HG03039 (cell line): ENCODE measurements at regions not wholly inside any gene's neighbourhood (a gene's known extent, or its start where the extent isn't known, plus 50 kb on each side); places are given as distances from the start of the nearest gene placed in this dataset.
"Not testable (repeated sequence)": the region's sequence is repeated elsewhere in the genome, so short reads cannot be mapped to it uniquely, and the experiment has no call there.

Experiments
- ATAC-seq: cut with Tn5 transposase; IDR thresholded peaks from one replicate; pipeline ENCODE4 v1.9.1; 2021; ENCODE audit warnings: mild to moderate bottlenecking, moderate library complexity; ENCODE audit not compliant: unreplicated experiment

DNA sequence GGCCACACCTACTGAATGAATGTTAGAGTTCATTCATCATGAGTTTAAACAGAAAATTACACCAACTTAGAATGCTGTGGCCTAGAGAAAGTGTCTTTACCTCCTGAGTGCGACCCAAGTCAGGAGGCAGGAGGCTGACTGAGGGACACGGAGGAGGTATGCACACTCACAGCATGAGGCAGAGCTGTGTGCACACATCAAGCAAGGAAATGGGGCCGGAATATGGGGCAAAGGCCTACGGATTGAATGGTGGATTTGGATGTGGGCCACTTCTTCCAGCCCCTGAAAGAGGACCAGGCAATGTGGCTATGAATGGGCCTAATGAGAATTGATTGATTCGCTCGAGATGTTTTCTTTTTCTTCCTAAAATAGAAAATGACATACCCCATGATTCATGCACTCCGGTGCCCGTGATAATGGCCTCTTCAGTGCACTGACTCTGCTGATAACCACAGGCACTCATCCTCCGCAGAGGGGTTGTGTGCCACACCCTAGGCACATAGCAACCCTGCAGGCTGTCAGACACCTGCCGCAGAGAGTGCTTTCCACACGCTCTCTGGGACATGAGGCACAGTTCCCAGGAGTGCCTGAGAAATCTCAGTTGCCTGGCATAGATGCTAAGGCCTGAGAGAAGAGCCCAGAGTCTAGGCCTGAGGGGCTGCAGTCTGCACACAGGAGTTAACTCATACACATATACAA, 155.5 kb downstream of the GLUL start:
- no peak for ATAC-seq

DNA sequence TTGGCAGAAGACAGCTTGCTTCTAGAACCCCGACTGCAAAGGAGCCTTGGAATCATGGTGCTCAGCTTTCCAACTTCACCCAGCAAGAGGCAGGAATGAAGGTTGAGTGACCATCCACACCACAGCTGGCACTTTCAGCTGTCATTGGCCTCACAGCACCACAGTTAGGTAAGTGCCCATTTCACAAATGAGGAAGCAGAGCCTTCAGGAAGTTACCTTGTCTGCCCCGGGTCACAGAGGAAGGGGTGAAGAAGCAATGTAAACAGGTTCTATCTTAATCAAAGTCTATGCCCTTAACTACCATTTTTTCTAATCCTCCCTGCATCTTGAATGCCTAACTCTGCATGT, 156.0 kb downstream of the GLUL start:
- ATAC-seq: no peak

DNA sequence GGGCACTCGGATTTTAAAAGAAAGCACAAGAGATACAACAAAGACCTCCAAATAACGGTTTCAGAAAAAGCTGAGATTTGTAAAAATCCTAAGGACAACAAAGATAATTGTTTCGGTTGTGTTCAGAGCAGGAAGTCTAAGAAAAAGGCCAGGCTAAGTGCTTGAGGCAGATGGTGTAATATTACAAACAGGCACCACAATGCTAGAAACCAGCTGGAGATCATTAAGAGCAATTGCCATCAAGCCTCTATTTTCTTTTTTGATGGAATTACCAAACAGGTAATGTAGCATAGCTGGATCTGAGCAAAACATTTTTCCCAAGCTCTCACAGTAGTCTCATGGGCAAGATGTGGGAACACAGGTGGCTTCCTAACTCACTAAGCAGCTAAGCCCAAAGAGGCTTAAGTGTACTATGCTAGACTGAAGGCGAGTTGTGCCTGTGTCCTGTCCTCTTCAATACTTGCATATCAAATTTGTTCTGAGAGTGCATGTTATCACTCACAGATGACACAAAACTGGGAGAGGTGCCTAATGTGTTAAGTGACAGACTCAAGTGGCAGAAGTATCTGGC, 161.6 kb downstream of the GLUL start:
- ATAC-seq: no peak

DNA sequence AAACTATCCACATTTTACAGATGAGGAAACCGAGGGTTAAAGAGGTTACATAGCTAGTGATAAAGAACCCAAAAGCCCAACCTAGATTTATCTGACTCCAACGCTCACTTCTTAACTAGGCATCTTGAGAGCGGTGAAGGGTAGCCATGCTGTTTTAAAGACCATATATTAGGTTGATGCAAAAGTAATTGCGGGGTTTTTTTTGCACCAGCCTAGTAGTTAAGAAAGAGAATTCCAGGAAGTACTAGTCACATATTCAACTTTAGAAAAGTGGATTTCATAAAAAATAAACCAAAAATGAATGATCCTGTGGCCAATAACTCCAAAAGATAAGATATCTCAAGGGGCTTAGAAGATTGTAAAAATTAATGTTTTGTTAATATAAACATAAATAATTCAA, 162.1 kb downstream of the GLUL start:
- no peak for ATAC-seq

DNA sequence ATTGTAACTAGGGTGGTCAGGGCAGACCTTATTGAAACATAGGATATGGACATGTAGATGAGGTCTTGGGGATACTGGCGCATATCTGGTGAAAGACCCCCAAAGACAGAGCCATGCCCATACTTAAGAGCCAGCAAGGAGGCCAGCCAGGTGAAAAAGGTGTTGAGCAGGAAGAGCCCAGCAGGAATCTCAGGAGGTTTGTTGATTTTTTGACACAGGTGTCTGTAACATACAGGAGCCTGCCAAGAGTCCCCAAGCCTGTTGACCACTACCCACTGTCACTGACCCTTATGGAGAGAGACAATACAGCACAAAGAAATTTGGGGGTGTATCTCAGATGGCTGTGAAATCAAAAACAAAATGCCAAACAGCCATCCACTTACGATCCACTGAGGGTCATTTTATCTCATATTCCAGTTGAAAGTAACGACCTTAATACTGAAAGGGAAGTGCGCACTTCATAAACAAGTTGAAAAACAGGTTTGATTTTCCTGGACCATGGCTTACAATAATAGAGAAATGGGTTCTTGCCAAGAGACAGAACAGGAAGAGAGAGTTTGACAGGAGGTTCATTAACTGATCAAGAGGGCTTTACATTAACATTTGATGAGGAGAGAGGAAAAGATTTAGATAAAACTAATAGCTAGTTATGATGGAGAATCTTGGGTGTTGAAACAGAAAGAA, 163.6 kb downstream of the GLUL start:
- no peak for ATAC-seq

DNA sequence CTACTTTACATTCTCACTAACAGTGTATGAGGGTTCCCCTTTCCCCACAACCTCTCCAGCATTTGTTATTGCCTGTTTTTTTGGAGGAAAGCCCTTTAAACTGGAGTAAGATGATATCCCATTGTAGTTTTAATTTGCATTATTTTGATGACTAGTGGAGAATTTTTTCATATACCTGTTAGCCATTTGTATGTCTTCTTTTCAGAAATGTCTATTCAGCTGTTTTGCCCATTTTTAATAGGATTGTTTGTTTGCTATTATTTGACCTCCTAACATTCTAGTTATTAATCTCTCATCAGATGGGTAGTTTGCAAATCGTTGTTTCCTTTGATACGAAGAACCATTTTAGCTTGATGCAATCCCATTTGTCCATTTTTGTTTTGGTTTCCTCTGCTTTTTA, 165.0 kb downstream of the GLUL start:
- no peak for ATAC-seq

DNA sequence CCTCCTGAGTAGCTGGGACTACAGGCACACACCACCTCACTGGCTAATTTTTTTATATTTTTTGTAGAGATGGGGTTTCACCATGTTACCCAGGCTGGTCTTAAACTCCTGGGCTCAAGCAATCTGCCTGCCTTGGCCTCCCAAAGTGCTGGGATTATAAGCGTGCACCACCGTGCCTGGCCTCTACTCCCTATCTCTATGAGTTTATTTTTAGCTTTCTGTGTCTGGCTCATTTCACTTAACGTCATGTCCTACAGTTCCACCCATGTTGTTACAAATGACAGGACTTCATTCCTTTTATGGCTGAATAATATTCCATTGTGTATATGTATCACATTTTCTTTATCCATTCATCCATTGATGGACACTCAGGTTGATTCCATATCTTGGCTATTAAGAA, 164.2 kb upstream of the ZNF648 start:
- not testable (repeated sequence) for ATAC-seq

DNA sequence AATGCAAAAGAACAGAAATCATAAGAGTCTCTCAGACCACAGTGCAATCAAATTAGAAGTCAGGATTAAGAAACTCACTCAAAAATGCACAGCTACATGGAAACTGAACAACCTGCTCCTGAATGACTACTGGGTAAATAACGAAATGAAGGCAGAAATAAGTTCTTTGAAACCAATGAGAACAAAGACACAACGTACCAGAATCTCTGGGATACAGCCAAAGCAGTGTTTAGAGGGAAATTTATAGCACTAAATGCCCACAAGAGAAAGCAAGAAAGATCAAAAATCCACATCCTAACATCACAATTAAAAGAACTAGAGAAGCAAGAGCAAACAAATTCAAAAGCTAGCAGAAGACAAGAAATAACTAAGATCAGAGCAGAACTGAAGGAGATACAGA, 160.5 kb upstream of the ZNF648 start:
- ATAC-seq: not testable (repeated sequence)

DNA sequence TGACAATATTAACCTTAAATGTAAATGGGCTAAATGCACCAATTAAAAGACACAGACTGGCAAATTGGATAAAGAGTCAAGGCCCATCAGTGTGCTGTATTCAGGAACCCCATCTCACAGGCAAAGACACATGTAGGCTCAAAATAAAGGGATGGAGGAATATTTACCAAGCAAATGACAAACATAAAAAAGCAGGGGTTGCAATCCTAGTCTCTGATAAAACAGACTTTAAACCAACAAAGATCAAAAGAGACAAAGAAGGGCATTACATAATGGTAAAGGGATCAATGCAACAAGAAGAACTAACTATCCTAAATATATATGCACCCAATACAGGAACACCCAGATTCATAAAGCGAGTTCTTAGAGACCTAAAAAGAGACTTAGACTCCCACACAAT, 159.9 kb upstream of the ZNF648 start:
- ATAC-seq: not testable (repeated sequence)

DNA sequence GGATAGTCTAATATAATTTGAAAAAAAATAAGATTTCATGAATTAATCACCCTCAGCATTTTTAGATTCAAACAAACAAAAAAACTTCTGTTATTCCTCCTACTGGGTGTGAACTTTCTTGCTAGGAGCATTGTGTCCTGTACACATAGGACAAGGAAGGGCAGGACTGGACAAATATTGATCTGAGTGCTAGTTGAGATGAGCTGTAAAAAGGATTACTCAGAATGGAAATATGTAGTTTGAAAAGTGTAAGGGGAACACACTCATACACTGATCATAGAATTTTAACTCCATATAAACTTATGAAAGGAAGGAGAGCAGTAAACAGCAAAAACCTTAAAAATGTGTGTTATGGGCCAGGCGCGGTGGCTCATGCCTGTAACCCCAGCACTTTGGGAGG, 156.5 kb upstream of the ZNF648 start:
- ATAC-seq: no peak

DNA sequence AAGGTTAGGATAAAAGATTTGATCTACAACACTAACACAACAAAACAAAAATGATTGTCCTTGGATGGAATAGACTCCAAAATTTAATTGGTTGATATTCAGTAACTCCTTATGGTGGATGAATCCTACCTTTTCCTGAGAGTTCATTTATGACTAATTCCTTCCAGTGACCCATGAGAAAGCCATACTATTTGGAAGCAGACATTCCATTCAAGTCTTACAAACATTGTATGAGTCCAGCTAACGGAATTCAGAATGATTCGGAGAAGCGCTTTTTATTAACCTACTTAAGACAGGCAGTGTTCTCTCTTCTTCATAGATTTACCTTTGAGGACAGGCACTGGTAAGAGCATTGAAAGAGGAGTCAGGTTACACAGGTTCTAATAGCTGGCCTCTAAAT, 155.6 kb upstream of the ZNF648 start:
- no peak for ATAC-seq

DNA sequence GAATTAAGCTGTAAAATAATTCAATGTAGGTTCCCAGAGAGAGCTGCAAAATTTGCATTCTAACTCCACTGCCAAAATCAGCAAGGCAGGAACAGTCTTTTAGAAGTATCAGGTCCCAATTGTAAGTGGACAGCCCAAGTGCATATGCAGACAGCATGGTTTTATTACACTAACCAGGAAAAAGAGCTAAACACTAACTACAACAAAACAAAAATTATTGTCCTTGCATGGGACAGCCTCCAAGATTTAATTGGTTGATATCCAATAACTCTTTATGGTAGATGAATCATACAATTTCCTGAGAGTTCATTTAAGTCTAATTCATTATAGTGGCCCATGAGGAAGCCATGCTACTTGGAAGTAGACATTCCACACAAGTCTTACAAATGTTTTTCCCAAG, 154.3 kb upstream of the ZNF648 start:
- no peak for ATAC-seq

DNA sequence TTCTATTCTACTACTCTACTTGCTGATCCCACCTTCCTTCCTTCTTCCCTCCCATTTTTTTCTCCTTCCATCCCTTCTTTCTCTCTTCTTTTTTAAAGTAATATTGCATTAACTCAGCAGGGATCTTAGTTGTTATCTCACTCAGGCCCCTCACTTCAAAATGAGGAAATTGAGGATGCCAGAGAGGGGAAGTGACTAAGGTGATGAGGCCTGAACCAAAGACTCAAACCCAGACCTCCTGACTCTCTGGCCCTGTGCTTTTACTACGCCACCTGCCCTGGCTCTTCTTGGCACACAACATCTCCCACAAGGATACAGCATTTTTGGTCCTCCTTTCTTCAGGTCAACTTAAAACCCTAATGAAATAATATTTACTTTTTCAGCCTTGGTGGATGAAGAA, 151.7 kb upstream of the ZNF648 start:
- no peak for ATAC-seq

DNA sequence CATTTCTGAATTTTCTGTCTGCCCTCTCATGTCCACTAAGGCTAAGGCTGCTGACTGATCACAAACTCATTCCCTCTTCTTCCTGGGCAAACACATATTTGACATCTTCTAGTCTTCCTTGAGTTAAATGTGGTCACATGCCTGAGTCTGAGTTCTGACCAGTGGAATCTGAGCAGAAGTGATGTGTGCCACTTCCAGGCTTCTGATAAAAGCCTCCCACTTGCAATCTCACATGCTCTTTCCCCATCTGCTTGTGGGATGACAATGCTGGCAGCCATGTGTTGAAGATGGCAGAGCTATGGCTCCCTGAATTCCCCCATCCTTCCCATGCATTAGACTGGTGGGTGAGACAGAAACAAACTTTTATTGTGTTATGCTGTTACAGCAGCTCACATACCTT, 149.9 kb upstream of the ZNF648 start:
- ATAC-seq: no peak

DNA sequence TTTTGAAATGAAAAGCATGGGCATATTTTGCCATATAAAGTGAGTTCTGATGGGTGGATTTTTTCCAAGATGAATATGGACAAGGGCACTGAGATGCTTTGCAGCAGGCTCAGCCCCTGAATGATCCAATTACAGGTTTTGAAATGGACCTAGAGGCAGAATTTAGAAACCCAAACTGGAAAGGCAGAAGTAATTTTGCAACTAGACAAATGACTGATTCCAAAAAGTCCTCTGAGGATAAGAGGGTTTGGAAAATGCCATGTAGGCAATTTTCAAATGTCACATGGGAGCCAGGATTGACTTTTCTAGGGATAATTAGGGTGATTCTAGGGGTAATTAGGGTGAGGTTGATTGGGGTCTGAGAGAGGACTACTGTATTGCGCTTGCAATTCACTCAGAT, 148.9 kb upstream of the ZNF648 start:
- ATAC-seq: no peak

DNA sequence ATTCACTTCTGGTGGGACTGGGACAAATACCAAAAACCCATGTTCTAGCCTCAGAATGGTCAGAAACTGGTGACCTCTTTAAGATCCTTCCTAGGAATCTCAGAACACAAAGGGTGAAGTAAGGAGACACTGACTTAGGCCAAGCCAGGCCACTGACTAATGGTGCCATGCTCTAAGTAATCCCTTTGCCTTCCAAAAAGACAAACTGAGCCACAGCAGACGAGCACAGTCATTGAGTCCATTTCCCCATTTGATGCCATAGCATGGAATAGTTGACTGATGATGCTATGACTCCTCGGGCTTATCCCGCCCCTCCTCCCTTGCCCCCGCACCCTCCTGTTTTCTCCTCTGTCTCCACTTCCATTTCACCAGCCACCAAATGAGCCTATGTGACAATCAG, 145.8 kb upstream of the ZNF648 start:
- no peak for ATAC-seq

DNA sequence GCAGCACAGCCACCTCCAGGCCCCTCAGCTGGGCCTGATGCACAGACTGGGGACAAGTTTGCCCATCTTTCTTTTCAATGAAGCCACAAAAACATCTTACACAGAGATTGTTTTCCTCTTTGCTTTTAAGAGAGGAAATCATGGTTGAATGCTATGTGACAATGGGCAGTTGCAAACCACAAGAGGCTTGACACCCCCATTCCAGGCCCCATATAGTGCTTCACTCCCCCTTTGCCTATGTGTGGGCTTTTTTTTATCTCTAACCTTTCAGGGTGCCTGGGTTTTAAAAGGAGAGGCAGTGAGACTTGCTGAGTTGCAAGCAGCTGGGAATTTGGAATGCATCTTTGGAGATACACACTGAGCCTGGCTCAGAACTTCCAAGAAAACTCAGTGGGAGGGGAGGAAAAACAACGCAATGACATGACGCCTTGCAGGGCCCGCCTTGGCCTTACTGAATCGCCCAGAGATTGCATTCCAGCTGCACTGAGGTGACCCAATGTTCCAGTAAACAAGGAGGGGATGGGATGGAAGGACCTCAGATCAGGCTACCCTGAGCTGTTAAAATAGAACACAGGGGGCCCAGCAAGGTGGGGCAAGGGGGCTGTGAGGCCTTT, 145.2 kb upstream of the ZNF648 start:
- ATAC-seq: no peak

DNA sequence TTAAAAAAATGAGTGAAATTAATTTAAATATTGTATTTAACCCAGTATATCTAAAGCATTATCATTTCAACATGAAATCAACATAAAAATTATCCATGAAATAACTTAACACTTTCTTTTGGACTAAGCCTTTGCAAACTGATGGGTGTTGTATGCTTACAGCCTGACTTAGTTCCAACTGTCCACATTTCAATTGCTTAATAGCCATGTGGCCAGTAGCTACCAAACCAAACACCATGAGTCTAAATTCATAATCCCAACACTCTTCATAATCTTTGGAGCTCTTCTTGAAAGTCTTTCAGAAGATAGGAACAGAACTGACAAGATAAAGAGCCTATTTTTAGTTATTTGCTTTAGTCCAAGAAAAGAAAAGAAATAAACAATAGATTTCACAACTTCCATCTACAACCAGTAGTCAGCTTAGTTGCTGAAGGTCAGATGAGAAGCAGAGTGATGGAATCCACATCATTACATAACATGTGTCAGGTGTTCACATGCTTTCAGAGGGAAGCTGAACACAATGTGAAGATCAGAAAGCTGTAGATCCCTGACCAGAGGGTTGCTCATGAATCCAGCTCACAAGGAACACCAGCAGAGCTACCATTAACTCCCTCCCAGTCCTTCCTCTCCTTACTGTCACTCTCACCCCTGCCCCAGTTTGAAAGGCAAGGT, 144.0 kb upstream of the ZNF648 start:
- ATAC-seq: no peak

DNA sequence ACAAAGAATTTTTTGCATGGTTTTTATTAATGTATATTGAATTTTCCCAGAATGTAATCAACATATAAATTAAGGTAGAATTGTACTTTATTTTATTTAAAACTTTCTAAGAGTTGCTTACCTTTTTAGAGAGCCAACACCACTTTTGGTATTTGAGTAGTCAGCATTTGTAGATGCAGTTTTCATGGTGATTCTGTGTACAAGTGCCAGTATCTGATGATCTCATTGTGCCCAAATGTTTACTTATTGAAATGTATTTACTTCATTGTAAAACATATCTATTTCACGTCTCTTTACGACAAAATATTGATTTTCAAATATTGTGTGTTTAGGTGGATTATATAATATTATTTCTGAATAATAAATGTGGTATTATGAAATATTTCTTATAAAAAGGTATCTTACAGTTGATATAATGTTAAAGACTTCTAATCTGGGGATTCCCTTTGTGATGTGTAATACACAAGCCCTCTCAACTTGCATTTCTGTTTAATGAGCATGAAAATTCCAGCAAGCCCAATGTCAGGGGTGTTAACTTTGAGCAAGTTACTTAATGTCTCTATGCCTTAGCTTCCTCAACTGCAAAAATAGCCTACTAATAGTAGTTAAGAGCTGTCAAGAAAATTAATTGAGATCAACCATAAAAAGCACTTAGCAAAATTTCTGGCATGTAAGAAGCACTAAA, 141.8 kb upstream of the ZNF648 start:
- no peak for ATAC-seq

DNA sequence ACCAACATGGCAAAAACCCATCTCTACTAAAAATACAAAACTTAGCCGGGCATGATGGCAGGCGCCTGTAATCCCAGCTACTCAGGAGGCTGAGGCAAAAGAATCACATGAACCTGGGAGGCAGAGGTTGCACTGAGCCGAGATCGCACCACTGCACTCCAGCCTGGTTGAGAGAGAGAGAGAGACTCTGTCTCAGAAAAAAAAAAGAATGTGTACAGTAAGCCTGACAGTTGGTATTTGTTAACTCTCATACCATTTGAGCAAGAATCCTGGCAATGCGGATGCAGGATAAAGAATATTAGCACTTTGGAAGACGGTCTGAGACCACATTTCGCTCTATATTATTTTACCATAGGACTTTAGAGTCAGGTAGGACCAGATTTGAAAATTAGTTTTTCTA, 140.0 kb upstream of the ZNF648 start:
- ATAC-seq: not testable (repeated sequence)
